CD4-positive, alpha-beta memory T cell (primary cell): ENCODE measurements at regions not wholly inside any gene's neighbourhood (a gene's known extent, or its start where the extent isn't known, plus 50 kb on each side); places are given as distances from the start of the nearest gene placed in this dataset.

Experiments
- CTCF ChIA-PET: fragments of 350-600 bp; sonication (Branson Sonifier 250); formaldehyde crosslinking; loops from one replicate; lab custom pipeline; 2021; ENCODE audit warnings: inconsistent platforms; ENCODE audit not compliant: partially characterized antibody; lab: Charles Lee
- POLR2A ChIA-PET: fragments of 350-600 bp; sonication (Branson Sonifier 250); formaldehyde crosslinking; loops from one replicate; lab custom pipeline; 2021; ENCODE audit not compliant: partially characterized antibody; lab: Charles Lee
- DNase-seq, 5 donors: peaks; one replicate each; pipeline versions ENCODE4 v3.0.0 to v3.0.0-alpha.2; 2020 to 2022; ENCODE audit warnings: mixed read lengths in 1 of 5
- H3K27ac ChIP-seq: one replicate; pipeline ENCODE4 v1.7.0; 2013; ENCODE audit warnings: low read depth, low read length
- H3K27me3 ChIP-seq: 2 replicates; pipeline ENCODE4 v1.7.0; 2013; ENCODE audit warnings: mild to moderate bottlenecking, low read length, moderate library complexity; ENCODE audit not compliant: insufficient read depth
- H3K36me3 ChIP-seq: 2 replicates; pipeline ENCODE4 v1.7.0; 2013; ENCODE audit warnings: mild to moderate bottlenecking, low read length, moderate library complexity; ENCODE audit not compliant: insufficient read depth
- H3K4me1 ChIP-seq: 2 replicates; pipeline ENCODE4 v1.7.0; 2013; ENCODE audit warnings: mild to moderate bottlenecking, low read length, moderate library complexity; ENCODE audit not compliant: insufficient read depth
- H3K4me3 ChIP-seq, 2 donors: one replicate each; pipeline ENCODE4 v1.7.0; 2013; ENCODE audit warnings: low read length in 2 of 2, mild to moderate bottlenecking in 1 of 2
- H3K9me3 ChIP-seq, 2 donors: one replicate each; pipeline ENCODE4 v1.7.0; 2013; ENCODE audit warnings: low read length in 2 of 2, control low read depth in 1 of 2; ENCODE audit not compliant: control insufficient read depth in 1 of 2
- H3K27ac Mint-ChIP-seq, 7 donors: one replicate each; pipeline ENCODE4 v1.8.0; 2020 to 2021; ENCODE audit warnings: mixed read lengths in 7 of 7, mild to moderate bottlenecking in 6 of 7, inconsistent platforms in 3 of 7, moderate library complexity in 3 of 7
- H3K27me3 Mint-ChIP-seq, 2 donors: one replicate each; pipeline ENCODE4 v1.8.0; 2020 to 2021; ENCODE audit warnings: mixed read lengths in 2 of 2
- H3K36me3 Mint-ChIP-seq, 2 donors: one replicate each; pipeline ENCODE4 v1.8.0; 2020 to 2021; ENCODE audit warnings: mixed read lengths in 2 of 2, inconsistent platforms in 1 of 2, mild to moderate bottlenecking in 1 of 2
- H3K4me1 Mint-ChIP-seq, 4 donors: one replicate each; pipeline ENCODE4 v1.8.0; 2020 to 2021; ENCODE audit warnings: mixed read lengths in 4 of 4, mild to moderate bottlenecking in 1 of 4
- H3K4me3 Mint-ChIP-seq, 8 donors: one replicate each; pipeline ENCODE4 v1.8.0; 2020 to 2021; ENCODE audit warnings: mixed read lengths in 8 of 8, mild to moderate bottlenecking in 7 of 8, moderate library complexity in 6 of 8, inconsistent platforms in 3 of 8
- H3K9me3 Mint-ChIP-seq, 8 donors: one replicate each; pipeline ENCODE4 v1.8.0; 2020 to 2021; ENCODE audit warnings: mixed read lengths in 8 of 8, mild to moderate bottlenecking in 5 of 8, inconsistent platforms in 3 of 8, moderate library complexity in 1 of 8
- intact Hi-C: fragments of 100-400 bp; cut with micrococcal nuclease; formaldehyde crosslinking; loops from one replicate; pipeline ENCODE4 v1.15.1; 2023

DNA sequence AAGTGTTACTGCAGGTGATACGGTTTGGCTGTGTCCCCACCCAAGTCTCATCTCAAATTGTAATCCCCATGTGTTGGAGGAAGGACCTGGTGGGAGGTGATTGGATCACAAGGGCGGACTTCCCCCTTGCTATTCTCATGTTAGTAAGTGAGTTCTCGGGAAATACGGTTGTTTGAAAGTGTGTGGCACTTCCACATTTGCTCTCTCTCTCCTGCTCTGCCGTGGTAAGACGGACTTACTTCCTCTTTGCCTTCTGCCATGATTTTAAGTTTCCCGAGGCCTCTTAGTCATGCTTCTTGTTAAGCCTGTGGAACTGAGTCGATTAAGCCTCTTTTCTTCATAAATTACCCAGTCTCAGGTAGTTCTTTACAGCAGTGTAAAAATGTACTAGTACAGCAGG lies 65.2 kb upstream of the SLC7A11 start:
- Mint-ChIP-seq H3K27me3 (no peaks in the 10 kb centered on the region), H3K4me1 (no peaks in the 10 kb centered on the region), H3K9me3 (peaks cover 0 to 7% (median 0%) of the 10 kb centered on the region in 8 donors), H3K36me3 (no peaks in the 10 kb centered on the region), H3K27ac (no peak overlapping the region), H3K4me3 (no peak overlapping the region)
- Histone ChIP-seq H3K9me3 (no peaks in the 10 kb centered on the region), H3K27me3 (no peaks in the 10 kb centered on the region), H3K4me1 (no peaks in the 10 kb centered on the region), H3K4me3 (no peak overlapping the region), H3K27ac (no peak overlapping the region), H3K36me3 (no peaks in the 10 kb centered on the region)
- POLR2A ChIA-PET = no interaction called here
- intact Hi-C loops = no loop called here
- DNase-seq = no peak
- CTCF ChIA-PET = no interaction called here

DNA sequence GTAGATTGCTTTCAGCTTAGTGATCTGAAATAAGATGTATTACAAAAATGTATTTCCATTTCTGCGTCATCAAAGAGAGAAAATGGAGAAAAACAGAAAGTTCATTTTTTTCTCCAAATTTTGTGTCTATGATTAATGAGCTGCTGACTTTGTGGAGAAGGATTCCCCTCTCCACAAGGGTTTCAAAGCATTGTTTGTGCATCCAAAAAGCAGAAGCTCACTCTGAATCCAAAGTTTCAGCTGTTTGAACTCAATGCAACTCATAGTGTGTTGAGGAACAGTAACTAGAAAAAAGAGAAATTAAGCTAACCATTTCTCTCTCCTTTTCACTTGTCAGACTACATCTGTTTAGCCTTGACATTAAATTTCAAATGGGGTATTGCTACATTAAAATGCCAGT lies 62.9 kb upstream of the SLC7A11 start:
- H3K27ac Mint-ChIP-seq = no peak overlapping the region
- Histone ChIP-seq H3K4me3 (no peak overlapping the region), H3K9me3 (no peaks in the 10 kb centered on the region), H3K27me3 (no peaks in the 10 kb centered on the region), H3K4me1 (no peaks in the 10 kb centered on the region), H3K27ac (no peak overlapping the region), H3K36me3 (no peaks in the 10 kb centered on the region)
- ChIA-PET POLR2A (no interaction called here), CTCF (no interaction called here)
- no peaks in the 10 kb centered on the region for H3K27me3 Mint-ChIP-seq
- intact Hi-C loops = no loop called here
- no peak for DNase-seq
- H3K36me3 Mint-ChIP-seq = no peaks in the 10 kb centered on the region
- no peak overlapping the region for H3K4me3 Mint-ChIP-seq
- H3K4me1 Mint-ChIP-seq = no peaks in the 10 kb centered on the region
- H3K9me3 Mint-ChIP-seq = peaks cover 0 to 7% (median 0%) of the 10 kb centered on the region in 8 donors

DNA sequence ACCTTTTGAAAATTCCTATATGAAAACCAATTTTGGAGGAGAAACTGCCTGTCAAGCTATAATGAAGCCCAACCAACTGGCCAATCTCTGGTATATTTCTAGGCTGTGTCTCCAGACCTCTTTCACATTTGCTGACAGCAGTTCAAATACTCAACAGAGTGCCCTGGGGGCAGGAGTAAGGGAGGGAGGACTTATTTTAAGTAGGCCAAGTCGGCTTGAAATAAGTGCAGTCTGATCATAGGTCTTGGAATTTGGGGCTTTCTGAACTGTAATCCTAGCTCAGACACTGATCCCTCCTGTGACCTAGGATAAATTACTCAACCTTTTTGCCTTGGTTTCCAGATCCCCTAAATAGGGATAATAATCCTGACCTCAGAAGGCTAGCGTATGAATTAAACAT lies 59.4 kb upstream of the SLC7A11 start:
- no peak overlapping the region for H3K4me3 Mint-ChIP-seq
- DNase-seq = no peak
- peaks cover 0 to 2% (median 0%) of the 10 kb centered on the region in 8 donors for H3K9me3 Mint-ChIP-seq
- Histone ChIP-seq H3K4me3 (no peak overlapping the region), H3K36me3 (no peaks in the 10 kb centered on the region), H3K4me1 (no peaks in the 10 kb centered on the region), H3K27me3 (no peaks in the 10 kb centered on the region), H3K9me3 (no peaks in the 10 kb centered on the region), H3K27ac (no peak overlapping the region)
- intact Hi-C loops = no loop called here
- no peaks in the 10 kb centered on the region for H3K27me3 Mint-ChIP-seq
- POLR2A ChIA-PET = no interaction called here
- H3K27ac Mint-ChIP-seq = no peak overlapping the region
- no peaks in the 10 kb centered on the region for H3K4me1 Mint-ChIP-seq
- H3K36me3 Mint-ChIP-seq = no peaks in the 10 kb centered on the region
- CTCF ChIA-PET = no interaction called here

DNA sequence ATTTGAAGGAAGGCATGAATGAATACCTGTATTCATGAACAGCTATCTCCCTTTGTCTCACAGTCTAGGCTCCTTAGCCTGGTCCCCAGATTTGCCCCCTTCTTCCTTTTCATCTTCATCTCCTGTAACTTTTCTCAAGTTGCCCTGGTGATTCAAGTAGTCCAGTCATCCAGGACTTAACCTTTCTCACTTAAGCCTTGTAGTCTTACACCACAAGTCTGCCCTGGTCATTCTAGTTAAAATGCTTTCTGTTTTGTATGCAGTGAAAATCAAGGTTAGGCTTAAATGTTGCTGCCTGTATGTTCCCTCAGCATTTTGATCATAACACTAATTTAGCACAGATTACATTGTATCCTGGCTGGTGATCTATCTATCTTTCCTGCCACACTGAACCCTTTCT lies 58.5 kb upstream of the SLC7A11 start:
- Mint-ChIP-seq H3K27ac (no peak overlapping the region), H3K36me3 (no peaks in the 10 kb centered on the region), H3K4me1 (no peaks in the 10 kb centered on the region), H3K9me3 (peaks cover 0 to 2% (median 0%) of the 10 kb centered on the region in 8 donors), H3K27me3 (no peaks in the 10 kb centered on the region), H3K4me3 (no peak overlapping the region)
- no peaks in the 10 kb centered on the region for H3K4me1 ChIP-seq
- H3K36me3 ChIP-seq = no peaks in the 10 kb centered on the region
- H3K4me3 ChIP-seq = no peak overlapping the region
- H3K9me3 ChIP-seq = no peaks in the 10 kb centered on the region
- H3K27ac ChIP-seq = no peak overlapping the region
- intact Hi-C loops = no loop called here
- ChIA-PET POLR2A (no interaction called here), CTCF (no interaction called here)
- no peaks in the 10 kb centered on the region for H3K27me3 ChIP-seq
- DNase-seq = no peak

DNA sequence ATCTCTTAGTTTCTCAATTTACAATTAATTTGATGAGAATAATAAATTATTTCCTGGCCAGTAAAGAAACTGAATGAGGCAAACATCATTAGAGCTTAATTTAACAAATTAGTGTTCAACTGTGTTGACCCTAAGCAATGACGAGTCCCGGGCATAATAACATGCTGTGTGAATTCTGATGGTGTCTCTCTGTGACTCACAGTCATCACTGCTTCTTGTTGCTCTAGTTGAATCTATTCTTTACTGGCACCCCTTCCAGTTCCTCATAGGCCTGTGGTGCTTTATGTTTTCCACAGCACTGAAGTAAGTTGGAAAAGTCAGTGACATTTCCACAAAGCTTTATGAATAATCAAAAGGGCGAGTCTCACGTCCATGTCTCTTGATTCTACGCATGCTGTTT lies 57.7 kb upstream of the SLC7A11 start:
- intact Hi-C loops = no loop called here
- H3K4me1 Mint-ChIP-seq = no peaks in the 10 kb centered on the region
- no peak overlapping the region for H3K27ac ChIP-seq
- H3K4me1 ChIP-seq = no peaks in the 10 kb centered on the region
- ChIA-PET CTCF (no interaction called here), POLR2A (no interaction called here)
- no peaks in the 10 kb centered on the region for H3K36me3 Mint-ChIP-seq
- no peaks in the 10 kb centered on the region for H3K36me3 ChIP-seq
- DNase-seq = no peak
- H3K9me3 Mint-ChIP-seq = peaks cover 0 to 2% (median 0%) of the 10 kb centered on the region in 8 donors
- no peak overlapping the region for H3K4me3 ChIP-seq
- no peaks in the 10 kb centered on the region for H3K27me3 Mint-ChIP-seq
- no peak overlapping the region for H3K4me3 Mint-ChIP-seq
- no peak overlapping the region for H3K27ac Mint-ChIP-seq
- no peaks in the 10 kb centered on the region for H3K27me3 ChIP-seq
- no peaks in the 10 kb centered on the region for H3K9me3 ChIP-seq

DNA sequence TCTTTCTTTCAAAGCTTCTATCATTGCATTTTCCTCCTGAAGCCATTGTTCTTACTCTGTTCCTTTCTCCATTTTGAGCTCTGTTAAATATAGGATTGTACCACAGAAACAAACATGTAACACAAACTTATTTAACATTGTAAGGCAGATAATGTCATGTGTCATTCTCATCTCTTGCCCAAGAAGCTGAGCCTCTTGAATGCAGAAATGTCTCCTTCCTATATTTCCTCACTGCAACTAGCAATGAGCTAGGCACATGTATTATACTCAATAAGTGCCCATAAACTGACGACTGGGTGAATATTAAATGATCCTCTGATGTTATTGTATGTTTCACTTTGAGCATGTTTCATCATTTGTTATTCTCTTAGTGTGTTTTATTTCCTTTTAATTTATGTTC lies 56.7 kb upstream of the SLC7A11 start:
- no peak for DNase-seq
- no peak overlapping the region for H3K4me3 Mint-ChIP-seq
- CTCF ChIA-PET = no interaction called here
- H3K27ac Mint-ChIP-seq = peak overlapping the region in 1 of 7 donors; percentile 4
- peaks cover 0 to 2% (median 0%) of the 10 kb centered on the region in 8 donors for H3K9me3 Mint-ChIP-seq
- no peaks in the 10 kb centered on the region for H3K27me3 ChIP-seq
- intact Hi-C loops = no loop called here
- no peaks in the 10 kb centered on the region for H3K27me3 Mint-ChIP-seq
- H3K27ac ChIP-seq = no peak overlapping the region
- no peaks in the 10 kb centered on the region for H3K4me1 ChIP-seq
- H3K9me3 ChIP-seq = no peaks in the 10 kb centered on the region
- H3K36me3 ChIP-seq = no peaks in the 10 kb centered on the region
- no peaks in the 10 kb centered on the region for H3K36me3 Mint-ChIP-seq
- no peak overlapping the region for H3K4me3 ChIP-seq
- POLR2A ChIA-PET = no interaction called here
- H3K4me1 Mint-ChIP-seq = no peaks in the 10 kb centered on the region

DNA sequence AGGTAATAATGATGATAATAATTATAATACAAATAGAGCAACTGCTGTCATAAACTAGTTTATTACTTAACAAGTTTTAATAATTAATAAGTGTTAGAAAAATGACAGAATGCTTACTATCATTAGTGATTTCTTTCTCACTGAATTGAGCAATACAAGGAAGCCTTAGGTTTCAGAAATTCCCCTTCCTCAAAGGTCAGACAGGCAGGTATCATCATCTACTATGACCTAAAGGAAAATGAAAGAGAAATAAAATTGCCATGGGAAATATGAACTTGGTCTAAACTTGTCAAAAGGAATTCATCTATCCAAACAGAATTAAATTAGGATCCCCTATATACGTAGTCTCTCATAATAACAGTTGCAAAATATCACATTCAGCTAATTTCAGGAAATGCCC lies 56.3 kb upstream of the SLC7A11 start:
- H3K4me3 ChIP-seq = no peak overlapping the region
- no peak overlapping the region for H3K4me3 Mint-ChIP-seq
- POLR2A ChIA-PET = no interaction called here
- H3K9me3 ChIP-seq = no peaks in the 10 kb centered on the region
- H3K36me3 Mint-ChIP-seq = no peaks in the 10 kb centered on the region
- no peaks in the 10 kb centered on the region for H3K4me1 Mint-ChIP-seq
- H3K4me1 ChIP-seq = no peaks in the 10 kb centered on the region
- H3K27ac Mint-ChIP-seq = no peak overlapping the region
- CTCF ChIA-PET = no interaction called here
- no peaks in the 10 kb centered on the region for H3K36me3 ChIP-seq
- DNase-seq = no peak
- no peaks in the 10 kb centered on the region for H3K27me3 Mint-ChIP-seq
- H3K9me3 Mint-ChIP-seq = peaks cover 0 to 5% (median 0%) of the 10 kb centered on the region in 8 donors
- no peak overlapping the region for H3K27ac ChIP-seq
- intact Hi-C loops = no loop called here
- H3K27me3 ChIP-seq = no peaks in the 10 kb centered on the region

DNA sequence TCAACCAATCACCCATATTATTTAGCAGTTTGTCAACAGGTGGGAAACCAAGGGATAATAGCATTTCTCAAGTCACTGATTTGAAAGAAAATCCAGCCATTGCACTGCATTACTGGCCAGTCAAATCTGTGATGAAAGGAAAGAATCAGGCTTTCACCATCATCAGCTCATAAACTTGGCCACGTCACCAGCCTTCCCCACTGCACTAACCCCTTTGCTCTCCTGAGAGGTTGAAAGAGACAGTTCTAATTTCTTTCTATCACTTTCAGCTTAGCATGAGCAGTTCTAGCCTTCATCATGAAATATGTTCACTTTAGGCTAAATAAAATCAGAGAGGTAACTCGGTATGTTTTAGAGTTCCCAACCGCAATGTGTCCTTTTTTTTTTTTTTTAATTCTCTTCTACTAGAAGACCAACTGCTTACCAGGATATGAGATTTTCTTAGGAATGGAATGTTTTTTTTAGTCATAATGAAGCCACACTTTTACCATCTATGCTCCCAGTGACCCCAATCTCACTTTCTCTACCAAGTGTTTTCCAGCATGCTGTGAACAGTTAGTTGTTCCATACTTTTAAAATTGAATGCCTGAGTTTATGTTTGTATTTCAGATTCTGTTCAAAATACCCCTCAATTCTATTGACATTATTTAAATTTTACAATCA lies 55.7 kb upstream of the SLC7A11 start:
- no peak overlapping the region for H3K27ac Mint-ChIP-seq
- CTCF ChIA-PET = no interaction called here
- Histone ChIP-seq H3K27me3 (no peaks in the 10 kb centered on the region), H3K9me3 (no peaks in the 10 kb centered on the region), H3K4me1 (no peaks in the 10 kb centered on the region), H3K4me3 (no peak overlapping the region), H3K27ac (no peak overlapping the region), H3K36me3 (no peaks in the 10 kb centered on the region)
- no peak for DNase-seq
- POLR2A ChIA-PET = no interaction called here
- no peaks in the 10 kb centered on the region for H3K36me3 Mint-ChIP-seq
- H3K27me3 Mint-ChIP-seq = no peaks in the 10 kb centered on the region
- peaks cover 0 to 6% (median 0%) of the 10 kb centered on the region in 8 donors for H3K9me3 Mint-ChIP-seq
- intact Hi-C loops = no loop called here
- H3K4me1 Mint-ChIP-seq = no peaks in the 10 kb centered on the region
- no peak overlapping the region for H3K4me3 Mint-ChIP-seq
